ENCODE measurements at regions not wholly inside any gene's neighbourhood (a gene's known extent, or its start where the extent isn't known, plus 50 kb on each side); places are given as distances from the start of the nearest gene placed in this dataset.

- in situ Hi-C loops (cut with MboI; ENCODE audit: low pct_unique_long_range_greater_than_20kb, low sequenced_read_pairs, unreplicated experiment): no loop called here
- TF ChIP-seq, protein P1, sequence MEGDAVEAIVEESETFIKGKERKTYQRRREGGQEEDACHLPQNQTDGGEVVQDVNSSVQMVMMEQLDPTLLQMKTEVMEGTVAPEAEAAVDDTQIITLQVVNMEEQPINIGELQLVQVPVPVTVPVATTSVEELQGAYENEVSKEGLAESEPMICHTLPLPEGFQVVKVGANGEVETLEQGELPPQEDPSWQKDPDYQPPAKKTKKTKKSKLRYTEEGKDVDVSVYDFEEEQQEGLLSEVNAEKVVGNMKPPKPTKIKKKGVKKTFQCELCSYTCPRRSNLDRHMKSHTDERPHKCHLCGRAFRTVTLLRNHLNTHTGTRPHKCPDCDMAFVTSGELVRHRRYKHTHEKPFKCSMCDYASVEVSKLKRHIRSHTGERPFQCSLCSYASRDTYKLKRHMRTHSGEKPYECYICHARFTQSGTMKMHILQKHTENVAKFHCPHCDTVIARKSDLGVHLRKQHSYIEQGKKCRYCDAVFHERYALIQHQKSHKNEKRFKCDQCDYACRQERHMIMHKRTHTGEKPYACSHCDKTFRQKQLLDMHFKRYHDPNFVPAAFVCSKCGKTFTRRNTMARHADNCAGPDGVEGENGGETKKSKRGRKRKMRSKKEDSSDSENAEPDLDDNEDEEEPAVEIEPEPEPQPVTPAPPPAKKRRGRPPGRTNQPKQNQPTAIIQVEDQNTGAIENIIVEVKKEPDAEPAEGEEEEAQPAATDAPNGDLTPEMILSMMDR (IDR thresholded peaks at IDR 0.05; ENCODE audit: extremely low read depth, insufficient read depth, missing control alignments): no peak
- no peak for DNase-seq (ENCODE audit: low spot score)
Observed at GRCh38 chr5:123810746-123811340, 298.9 kb downstream of the CSNK1G3 start.

DNA sequence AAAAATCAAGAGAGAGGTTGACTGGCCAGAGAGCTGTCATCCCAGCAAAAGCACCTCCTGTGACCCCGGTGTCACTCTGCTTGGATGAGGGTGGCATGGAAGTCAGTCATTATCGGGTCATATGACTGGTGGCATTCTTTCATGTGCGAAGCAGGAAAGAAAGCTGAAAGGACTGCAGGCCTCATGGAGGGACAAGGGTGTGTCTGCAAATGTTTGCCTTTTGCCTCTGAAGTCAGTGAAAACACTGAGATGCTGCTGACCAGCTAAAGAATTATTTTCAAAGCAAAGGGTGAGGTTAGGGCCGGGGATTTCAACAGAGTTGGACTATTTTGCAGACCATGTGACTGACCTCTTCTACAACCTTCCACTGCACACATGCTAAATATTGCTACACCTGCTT is 298.3 kb downstream of the CSNK1G3 start:
- in situ Hi-C loops (cut with MboI; ENCODE audit: low pct_unique_long_range_greater_than_20kb, low sequenced_read_pairs, unreplicated experiment): no loop called here
- TF ChIP-seq, protein P1 (IDR thresholded peaks at IDR 0.05; ENCODE audit: extremely low read depth, insufficient read depth, missing control alignments): no peak

GRCh38 chr5:123809594-123810221 is 297.7 kb downstream of the CSNK1G3 start:
- TF ChIP-seq, protein P1 (IDR thresholded peaks at IDR 0.05; ENCODE audit: extremely low read depth, insufficient read depth, missing control alignments): no peak
- DNase-seq (ENCODE audit: low spot score): no peak
- in situ Hi-C loops (cut with MboI; ENCODE audit: low pct_unique_long_range_greater_than_20kb, low sequenced_read_pairs, unreplicated experiment): no loop called here

More for the DNA sequence above, 298.3 kb downstream of the CSNK1G3 start:
- DNase-seq (ENCODE audit: low spot score): no peak

GRCh38 chr5:123808461-123809380 is 296.7 kb downstream of the CSNK1G3 start:
- DNase-seq (ENCODE audit: low spot score): no peak
- in situ Hi-C loops (cut with MboI; ENCODE audit: low pct_unique_long_range_greater_than_20kb, low sequenced_read_pairs, unreplicated experiment): no loop called here
- TF ChIP-seq, protein P1 (IDR thresholded peaks at IDR 0.05; ENCODE audit: extremely low read depth, insufficient read depth, missing control alignments): no peak

GRCh38 chr5:123807177-123807945 is 295.4 kb downstream of the CSNK1G3 start:
- in situ Hi-C loops (cut with MboI; ENCODE audit: low pct_unique_long_range_greater_than_20kb, low sequenced_read_pairs, unreplicated experiment): no loop called here
- no peak for DNase-seq (ENCODE audit: low spot score)
- TF ChIP-seq, protein P1 (IDR thresholded peaks at IDR 0.05; ENCODE audit: extremely low read depth, insufficient read depth, missing control alignments): no peak

- TF ChIP-seq, protein P1 (IDR thresholded peaks at IDR 0.05; ENCODE audit: extremely low read depth, insufficient read depth, missing control alignments): no peak
- DNase-seq (ENCODE audit: low spot score): no peak
- in situ Hi-C loops (cut with MboI; ENCODE audit: low pct_unique_long_range_greater_than_20kb, low sequenced_read_pairs, unreplicated experiment): no loop called here
Observed at GRCh38 chr5:123806644-123807043, 294.7 kb downstream of the CSNK1G3 start.
